Trophoblast cell (in vitro differentiated cells and primary cell): ENCODE measurements at regions not wholly inside any gene's neighbourhood (a gene's known extent, or its start where the extent isn't known, plus 50 kb on each side); places are given as distances from the start of the nearest gene placed in this dataset.

ENCODE experiments used
- DNase-seq, 2 donors: peaks; one replicate each; pipeline ENCODE4 v3.0.0-alpha.2; 2016
- H2AFZ ChIP-seq: 2 replicates; pipeline ENCODE4 v1.6.1; 2013; ENCODE audit warnings: low read length, moderate library complexity, mild to moderate bottlenecking; ENCODE audit not compliant: insufficient read depth, poor library complexity
- H2AK5ac ChIP-seq: 2 replicates; pipeline ENCODE4 v1.6.1; 2013; ENCODE audit warnings: mild to moderate bottlenecking, low read length
- H2BK120ac ChIP-seq: 2 replicates; pipeline ENCODE4 v1.6.1; 2013; ENCODE audit warnings: low read length, mild to moderate bottlenecking, moderate library complexity; ENCODE audit not compliant: insufficient read depth, poor library complexity
- H2BK12ac ChIP-seq: 2 replicates; pipeline ENCODE4 v1.6.1; 2013; ENCODE audit warnings: mild to moderate bottlenecking, low read length, moderate library complexity
- H2BK5ac ChIP-seq: 2 replicates; pipeline ENCODE4 v1.6.1; 2013; ENCODE audit warnings: low read length, low read depth, moderate library complexity, mild to moderate bottlenecking; ENCODE audit not compliant: poor library complexity
- H3K14ac ChIP-seq: 2 replicates; pipeline ENCODE4 v1.6.1; 2013; ENCODE audit warnings: mild to moderate bottlenecking, low read length
- H3K18ac ChIP-seq: 2 replicates; pipeline ENCODE4 v1.6.1; 2013; ENCODE audit warnings: mild to moderate bottlenecking, low read length
- H3K23ac ChIP-seq: 2 replicates; pipeline ENCODE4 v1.6.1; 2013; ENCODE audit warnings: low read length
- H3K27ac ChIP-seq: 2 replicates; pipeline ENCODE4 v1.5.1; 2013; ENCODE audit warnings: low read depth, mild to moderate bottlenecking, inconsistent platforms, low read length, moderate library complexity
- H3K27me3 ChIP-seq: 2 replicates; pipeline ENCODE4 v1.6.1; 2013; ENCODE audit warnings: inconsistent platforms, mild to moderate bottlenecking, low read length, moderate library complexity; ENCODE audit not compliant: insufficient read depth
- H3K36me3 ChIP-seq, 2 experiments: 1 replicate in 1 of 2; 2 replicates in 1 of 2; pipeline ENCODE4 v1.6.1; 2013; ENCODE audit warnings: low read length in 2 of 2, mild to moderate bottlenecking in 2 of 2, moderate library complexity in 1 of 2; ENCODE audit not compliant: insufficient read depth in 2 of 2, control insufficient read depth in 1 of 2
- H3K4ac ChIP-seq: 2 replicates; pipeline ENCODE4 v1.6.1; 2013; ENCODE audit warnings: low read depth, mild to moderate bottlenecking, low read length, moderate library complexity
- H3K4me1 ChIP-seq, 2 experiments: 1 replicate in 1 of 2; 2 replicates in 1 of 2; pipeline ENCODE4 v1.6.1; 2013; ENCODE audit warnings: low read length in 2 of 2, mild to moderate bottlenecking in 2 of 2, moderate library complexity in 1 of 2; ENCODE audit not compliant: insufficient read depth in 2 of 2, control insufficient read depth in 1 of 2
- H3K4me2 ChIP-seq: 2 replicates; pipeline ENCODE4 v1.6.1; 2013; ENCODE audit warnings: inconsistent platforms, mild to moderate bottlenecking, low read length, moderate library complexity
- H3K4me3 ChIP-seq: 2 replicates; pipeline ENCODE4 v1.5.1; 2013; ENCODE audit warnings: mild to moderate bottlenecking, low read depth, low read length, inconsistent platforms
- H3K79me1 ChIP-seq: one replicate; pipeline ENCODE4 v1.6.1; 2013; ENCODE audit warnings: low read length
- H3K79me2 ChIP-seq: 2 replicates; pipeline ENCODE4 v1.6.1; 2013; ENCODE audit warnings: low read length, mild to moderate bottlenecking; ENCODE audit not compliant: control insufficient read depth, insufficient read depth, poor library complexity
- H3K9ac ChIP-seq: 2 replicates; pipeline ENCODE4 v1.6.1; 2013; ENCODE audit warnings: mild to moderate bottlenecking, low read length
- H3K9me3 ChIP-seq: 2 replicates; pipeline ENCODE4 v1.6.1; 2013; ENCODE audit warnings: low read depth, mild to moderate bottlenecking, control low read depth, inconsistent platforms, low read length; ENCODE audit not compliant: insufficient read depth
- H4K12ac ChIP-seq: 2 replicates; pipeline ENCODE4 v1.6.1; 2013; ENCODE audit warnings: low read depth, mild to moderate bottlenecking, low read length, moderate library complexity
- H4K8ac ChIP-seq: 2 replicates; pipeline ENCODE4 v1.6.1; 2013; ENCODE audit warnings: low read depth, mild to moderate bottlenecking, low read length, moderate library complexity
- H4K91ac ChIP-seq: one replicate; pipeline ENCODE4 v1.6.1; 2013; ENCODE audit warnings: low read depth, mild to moderate bottlenecking, low read length, moderate library complexity
- WGBS: extraction: QIAGEN DNeasy Blood & Tissue Kit; methylation state at CpG from one replicate; pipeline ENCODE4 v1.1.7; 2013; ENCODE audit warnings: missing lambda C conversion rate; ENCODE audit not compliant: insufficient read length, insufficient coverage; ENCODE audit errors: extremely low coverage; 5-methylcytosine and 5-hydroxymethylcytosine counted together

GRCh38 chr11:134801570-134801969 is 389.5 kb upstream of the B3GAT1 start:
- peak overlapping the region; percentile 93 for H2BK12ac ChIP-seq
- H3K18ac ChIP-seq: no peak overlapping the region
- H2AFZ ChIP-seq: no peak overlapping the region
- no peaks in the 10 kb centered on the region for H3K9me3 ChIP-seq
- peak overlapping the region; percentile 79 for H3K27ac ChIP-seq
- H4K12ac ChIP-seq: no peak overlapping the region
- WGBS: 100% methylated on average over 1 of the region's 5 CpGs
- H3K36me3 ChIP-seq: no peaks in the 10 kb centered on the region
- DNase-seq: no peak
- no peak overlapping the region for H3K14ac ChIP-seq
- peak overlapping the region; percentile 44 for H4K8ac ChIP-seq
- peaks cover 13% of the 10 kb centered on the region for H3K79me1 ChIP-seq
- no peak overlapping the region for H2BK5ac ChIP-seq
- H3K27me3 ChIP-seq: no peaks in the 10 kb centered on the region
- H3K4ac ChIP-seq: no peak overlapping the region
- no peak overlapping the region for H3K4me3 ChIP-seq
- H4K91ac ChIP-seq: peak overlapping the region; percentile 78
- no peak overlapping the region for H3K9ac ChIP-seq
- peak overlapping the region; percentile 77 for H2BK120ac ChIP-seq
- H2AK5ac ChIP-seq: no peak overlapping the region
- H3K79me2 ChIP-seq: no peaks in the 10 kb centered on the region
- peaks cover 8 to 12% of the 10 kb centered on the region in 2 experiments for H3K4me1 ChIP-seq
- H3K23ac ChIP-seq: no peak overlapping the region
- peak overlapping the region; percentile 42 for H3K4me2 ChIP-seq

DNA sequence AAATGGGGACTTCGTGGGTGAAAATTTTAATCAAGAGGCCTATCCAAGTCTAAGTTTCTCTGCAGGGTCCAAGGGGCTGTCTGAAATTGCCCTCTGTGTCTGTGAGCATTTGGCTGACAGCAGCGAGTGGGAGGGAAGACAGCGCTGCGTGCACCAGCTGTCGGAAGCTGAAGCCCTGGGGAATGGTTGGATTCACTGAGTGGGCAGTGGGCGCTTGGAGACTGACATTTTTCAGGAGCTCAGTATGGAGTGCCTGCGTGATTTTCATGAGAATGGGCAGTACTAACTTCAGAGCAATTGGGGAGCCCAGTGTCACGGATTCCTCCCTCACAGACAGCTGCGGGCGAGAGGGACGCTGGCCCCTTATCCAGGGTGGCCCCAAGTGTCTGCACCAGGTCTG is 388.8 kb upstream of the B3GAT1 start:
- H4K12ac ChIP-seq: no peak overlapping the region
- H2AK5ac ChIP-seq: peak overlapping the region; percentile 95
- H3K18ac ChIP-seq: no peak overlapping the region
- no peak overlapping the region for H3K9ac ChIP-seq
- DNase-seq: no peak
- H3K79me1 ChIP-seq: peaks cover 13% of the 10 kb centered on the region
- H4K91ac ChIP-seq: peak overlapping the region; percentile 78
- peak overlapping the region; percentile 77 for H2BK120ac ChIP-seq
- no peak overlapping the region for H2AFZ ChIP-seq
- H3K4me2 ChIP-seq: no peak overlapping the region
- H2BK5ac ChIP-seq: peak overlapping the region; percentile 57
- no peaks in the 10 kb centered on the region for H3K27me3 ChIP-seq
- no CpG with 5 or more reads among the region's 11 CpGs for WGBS
- peaks cover 8 to 12% of the 10 kb centered on the region in 2 experiments for H3K4me1 ChIP-seq
- peak overlapping the region; percentile 20 for H4K8ac ChIP-seq
- H3K36me3 ChIP-seq: no peaks in the 10 kb centered on the region
- H3K23ac ChIP-seq: no peak overlapping the region
- peak overlapping the region; percentile 81 for H3K14ac ChIP-seq
- H3K79me2 ChIP-seq: no peaks in the 10 kb centered on the region
- no peak overlapping the region for H3K4me3 ChIP-seq
- no peak overlapping the region for H3K27ac ChIP-seq
- H3K9me3 ChIP-seq: no peaks in the 10 kb centered on the region
- no peak overlapping the region for H3K4ac ChIP-seq
- peak overlapping the region; percentile 93 for H2BK12ac ChIP-seq

GRCh38 chr11:134800130-134800529 is 388.1 kb upstream of the B3GAT1 start:
- Histone ChIP-seq H2AFZ (no peak overlapping the region), H2AK5ac (peak overlapping the region; percentile 16), H3K79me2 (no peaks in the 10 kb centered on the region), H3K4me1 (peaks cover 8 to 12% of the 10 kb centered on the region in 2 experiments), H3K27me3 (no peaks in the 10 kb centered on the region), H4K12ac (no peak overlapping the region), H3K4me3 (no peak overlapping the region), H3K27ac (no peak overlapping the region), H2BK5ac (no peak overlapping the region), H3K18ac (no peak overlapping the region), H3K23ac (no peak overlapping the region), H3K79me1 (peaks cover 13% of the 10 kb centered on the region), H2BK12ac (peak overlapping the region; percentile 10), H3K4me2 (no peak overlapping the region), H3K4ac (no peak overlapping the region), H3K36me3 (no peaks in the 10 kb centered on the region), H3K9ac (no peak overlapping the region), H3K14ac (peak overlapping the region; percentile 18), H3K9me3 (no peaks in the 10 kb centered on the region), H4K8ac (no peak overlapping the region), H4K91ac (peak overlapping the region; percentile 78), H2BK120ac (peak overlapping the region; percentile 17)
- no CpG with 5 or more reads among the region's 17 CpGs for WGBS
- DNase-seq: no peak

DNA sequence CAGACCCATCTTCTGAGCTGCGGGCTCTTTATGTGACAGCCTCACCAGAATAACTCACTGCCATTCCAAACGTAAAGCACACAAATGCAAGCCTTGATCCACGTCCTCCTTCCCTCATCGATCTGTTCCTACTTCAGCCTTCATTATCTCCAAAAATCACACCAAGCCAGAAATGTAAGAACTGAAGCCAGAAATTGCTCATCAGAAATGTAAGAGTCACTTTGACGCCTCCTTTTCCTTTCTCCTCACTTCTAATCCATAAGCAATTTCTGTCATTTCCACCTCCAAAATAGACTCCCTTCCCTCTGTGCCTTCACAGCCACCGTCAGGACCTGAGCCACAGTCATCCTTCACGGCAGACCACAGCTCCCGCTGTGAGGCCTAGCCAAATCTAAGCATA is 387.3 kb upstream of the B3GAT1 start:
- Histone ChIP-seq H3K9me3 (no peaks in the 10 kb centered on the region), H2AK5ac (no peak overlapping the region), H3K23ac (no peak overlapping the region), H3K27ac (no peak overlapping the region), H3K27me3 (no peaks in the 10 kb centered on the region), H3K14ac (no peak overlapping the region), H3K4me1 (peaks cover 8 to 12% of the 10 kb centered on the region in 2 experiments), H4K12ac (no peak overlapping the region), H2AFZ (no peak overlapping the region), H4K91ac (no peak overlapping the region), H2BK12ac (peak overlapping the region; percentile 25), H3K4me3 (no peak overlapping the region), H3K79me2 (no peaks in the 10 kb centered on the region), H2BK120ac (no peak overlapping the region), H4K8ac (no peak overlapping the region), H3K4ac (no peak overlapping the region), H3K18ac (no peak overlapping the region), H3K36me3 (no peaks in the 10 kb centered on the region), H3K4me2 (no peak overlapping the region), H3K9ac (no peak overlapping the region), H2BK5ac (no peak overlapping the region), H3K79me1 (peaks cover 13% of the 10 kb centered on the region)
- no CpG with 5 or more reads among the region's 8 CpGs for WGBS
- DNase-seq: no peak
